NCI-H2196 treated with DMSO at 0.1 percent for 48 hours (cell line): ENCODE measurements at regions not wholly inside any gene's neighbourhood (a gene's known extent, or its start where the extent isn't known, plus 50 kb on each side); places are given as distances from the start of the nearest gene placed in this dataset.
"Not testable (repeated sequence)": the region's sequence is repeated elsewhere in the genome, so short reads cannot be mapped to it uniquely, and the experiment has no call there.

ENCODE experiments used
- DNase-seq: peaks from one replicate; lab custom pipeline; 2025; ENCODE audit not compliant: unreplicated experiment; lab: John Stamatoyannopoulos, UW

DNA sequence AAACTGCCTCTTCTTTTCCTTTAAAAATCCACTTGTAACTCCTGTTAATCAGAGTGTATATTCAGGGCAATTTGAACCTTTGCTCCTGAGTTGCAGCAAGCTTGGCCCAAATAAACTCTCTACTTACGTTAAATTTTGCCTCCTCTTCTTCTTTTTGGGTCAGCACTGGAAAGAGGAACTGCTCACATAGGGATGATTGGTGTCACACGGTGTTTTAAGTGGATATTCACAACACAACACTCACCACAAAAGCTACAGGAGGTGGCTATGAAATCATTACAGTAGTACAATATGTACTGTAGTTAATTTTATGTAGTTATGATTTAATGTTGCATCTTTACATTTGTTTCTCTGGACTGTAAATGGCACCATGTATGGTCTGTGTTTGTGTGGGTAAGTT is 96.8 kb upstream of the DOCK9 start:
- DNase-seq = no peak

DNA sequence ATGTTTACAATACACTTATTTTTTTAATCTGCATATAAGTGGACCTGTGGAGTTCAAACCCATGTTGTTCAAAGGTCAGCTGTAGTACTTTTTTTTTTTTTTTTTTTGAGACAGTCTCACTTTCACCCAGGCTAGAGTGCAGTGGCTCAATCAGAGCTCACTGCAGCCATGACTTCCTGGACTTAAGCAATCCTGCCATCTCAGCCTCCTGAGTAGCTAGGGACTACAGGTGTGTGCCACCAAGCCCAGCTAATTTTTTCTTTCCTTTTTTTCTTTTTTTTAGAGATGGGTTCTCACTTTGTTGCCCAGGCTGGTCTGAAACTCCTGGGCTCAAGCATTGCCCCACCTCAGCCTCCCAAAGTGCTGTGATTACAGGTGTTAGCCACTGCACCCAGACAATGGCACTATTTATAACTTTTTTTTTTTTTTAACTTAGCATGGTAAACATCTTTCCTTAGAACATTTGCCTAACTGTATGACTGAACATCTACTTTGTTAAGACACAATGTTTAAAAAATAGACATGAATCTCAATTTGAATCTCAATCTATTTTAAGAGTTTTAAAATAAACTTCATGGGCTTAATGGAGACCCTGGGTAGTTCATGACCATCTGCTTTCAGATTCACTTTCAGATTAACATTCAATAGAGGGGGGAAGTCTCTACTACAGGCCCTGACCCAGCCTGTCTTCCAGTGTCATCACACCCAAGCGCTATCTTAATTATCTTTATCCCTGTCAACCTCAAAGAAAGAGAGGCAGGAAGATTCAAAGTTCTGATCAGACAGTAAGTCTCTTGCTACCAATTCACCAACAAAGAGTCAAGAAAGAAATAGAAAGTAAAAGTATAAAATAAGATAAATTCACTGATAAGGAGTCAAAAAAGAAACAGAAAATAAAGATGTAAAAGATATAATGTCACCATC is 97.7 kb upstream of the DOCK9 start:
- no peak for DNase-seq

DNA sequence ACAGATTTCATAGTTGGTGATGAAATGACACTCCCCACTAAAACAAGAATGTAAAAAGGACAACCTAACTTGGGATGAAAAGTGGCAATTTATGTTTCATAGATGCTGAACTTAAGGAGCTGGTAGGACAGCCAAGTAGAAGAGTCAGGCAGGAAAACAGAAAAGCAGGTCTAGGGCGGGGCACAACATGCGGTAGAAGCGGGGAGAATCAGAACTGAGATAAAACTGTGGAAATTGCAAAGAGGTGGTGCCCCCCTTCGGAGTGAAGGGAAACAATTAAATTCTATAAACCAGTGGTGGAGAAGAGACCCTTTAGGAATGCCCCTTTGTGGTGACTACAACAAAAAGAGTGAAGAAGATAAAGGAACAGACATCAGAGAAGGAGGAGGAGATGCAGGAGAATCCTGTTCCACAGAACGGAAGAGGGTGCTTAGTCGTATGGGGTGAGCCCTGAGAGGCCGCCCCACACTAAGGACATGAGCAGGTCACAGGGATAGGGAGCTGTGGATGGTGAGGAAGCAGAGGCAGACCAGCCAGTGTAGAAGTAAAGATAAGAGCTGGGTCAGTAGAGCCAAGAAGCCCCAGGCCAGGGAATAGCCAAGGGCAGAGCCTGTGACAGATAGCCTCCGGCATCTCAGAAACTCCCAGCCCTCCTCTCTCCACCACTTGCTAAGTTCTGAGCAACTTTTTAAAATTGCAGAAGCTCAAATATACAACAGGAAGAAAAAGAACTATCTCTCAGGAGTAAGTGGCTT is 100.3 kb upstream of the DOCK9 start:
- no peak for DNase-seq

DNA sequence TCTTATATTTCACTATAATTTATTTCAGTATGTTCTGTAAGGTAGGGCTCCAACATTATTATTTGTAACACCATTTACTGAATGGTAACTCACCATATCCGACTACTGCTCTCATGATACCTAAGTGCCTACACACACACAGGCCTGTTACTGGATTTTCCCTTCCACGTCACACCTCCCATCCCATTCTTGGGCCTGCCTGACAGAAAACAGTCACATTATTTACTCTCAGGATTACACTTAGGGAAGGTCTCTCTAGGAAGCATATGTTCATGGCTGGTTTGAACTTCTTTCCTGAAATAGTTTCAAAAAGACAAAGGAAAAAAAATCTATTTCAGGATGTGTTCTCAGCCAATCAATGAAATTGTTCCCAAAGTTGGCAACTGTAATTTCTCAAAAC is 102.3 kb upstream of the DOCK9 start:
- no peak for DNase-seq

DNA sequence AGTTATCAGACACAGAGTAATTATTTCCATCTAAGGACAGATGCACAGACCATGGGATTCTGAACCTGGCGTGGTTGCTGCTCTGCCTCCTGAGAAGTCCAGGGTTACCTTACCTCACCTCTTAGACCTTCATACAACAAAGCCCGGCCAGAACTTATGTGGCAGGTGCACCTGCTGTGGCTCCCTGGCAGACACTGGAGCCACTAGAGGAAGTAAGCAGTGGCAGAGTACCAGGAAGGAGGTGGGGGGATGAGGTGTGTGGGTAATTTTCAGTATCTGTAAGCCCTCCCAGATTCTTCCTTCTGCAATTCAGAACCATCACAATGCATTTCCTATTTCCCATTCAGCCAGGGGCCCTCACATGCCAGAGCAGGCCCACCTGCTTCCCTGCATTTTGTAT is 106.1 kb upstream of the DOCK9 start:
- DNase-seq = peak; percentile 45

DNA sequence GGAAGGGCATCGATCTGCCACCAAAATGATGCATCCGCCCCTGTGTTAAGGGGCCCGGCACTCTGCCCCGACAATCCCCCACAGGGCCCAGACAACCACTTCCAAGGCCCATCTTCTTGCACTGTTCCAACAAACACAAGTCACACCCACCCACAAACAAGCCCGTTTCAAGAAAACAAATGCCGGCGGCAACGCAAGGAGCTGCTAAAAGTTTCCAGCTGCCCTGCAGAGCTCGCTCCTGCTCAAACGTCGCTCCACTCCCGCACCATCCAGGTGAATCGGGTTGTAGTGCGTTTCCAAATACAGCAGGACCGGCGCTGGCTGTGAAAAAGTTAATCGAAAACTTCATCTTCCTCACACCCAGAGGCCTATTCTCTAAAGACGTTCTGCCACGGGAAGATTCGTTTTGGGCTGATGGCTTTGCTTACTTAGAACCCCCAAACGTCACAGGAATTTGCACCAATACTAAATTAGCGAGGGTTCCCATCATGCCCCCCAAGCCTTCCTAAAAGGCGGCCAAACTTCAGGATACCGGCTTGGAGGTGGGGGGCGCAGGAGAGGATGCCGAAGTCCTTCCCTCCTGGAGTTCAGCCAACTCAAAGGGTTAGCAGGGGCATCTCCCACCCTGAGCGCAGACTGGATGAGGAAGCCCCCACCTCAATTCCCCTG is 107.4 kb upstream of the DOCK9 start:
- DNase-seq = no peak

DNA sequence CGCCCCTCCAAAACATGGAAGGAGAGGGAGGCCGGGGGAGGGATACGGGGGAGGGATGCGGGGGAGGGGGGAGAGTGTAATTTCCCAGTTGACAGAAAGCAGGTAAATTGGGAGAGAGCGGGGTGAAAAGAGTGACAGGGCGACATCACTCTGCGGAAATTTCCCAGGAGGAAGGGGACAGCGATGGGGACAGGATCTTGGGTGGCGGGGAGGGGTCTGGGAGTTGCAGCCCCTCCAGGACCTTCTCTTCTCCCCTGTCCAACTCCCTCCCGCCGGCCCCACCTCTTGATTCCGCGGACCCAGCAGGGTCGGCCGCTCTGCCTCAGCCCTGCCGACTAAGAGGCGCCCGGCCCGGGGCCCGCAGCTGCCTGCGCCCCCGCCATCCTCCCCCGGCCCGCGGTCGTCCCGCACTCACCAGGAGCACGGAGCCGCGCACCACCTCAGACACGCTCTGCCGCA is 108.0 kb upstream of the DOCK9 start:
- no peak for DNase-seq

DNA sequence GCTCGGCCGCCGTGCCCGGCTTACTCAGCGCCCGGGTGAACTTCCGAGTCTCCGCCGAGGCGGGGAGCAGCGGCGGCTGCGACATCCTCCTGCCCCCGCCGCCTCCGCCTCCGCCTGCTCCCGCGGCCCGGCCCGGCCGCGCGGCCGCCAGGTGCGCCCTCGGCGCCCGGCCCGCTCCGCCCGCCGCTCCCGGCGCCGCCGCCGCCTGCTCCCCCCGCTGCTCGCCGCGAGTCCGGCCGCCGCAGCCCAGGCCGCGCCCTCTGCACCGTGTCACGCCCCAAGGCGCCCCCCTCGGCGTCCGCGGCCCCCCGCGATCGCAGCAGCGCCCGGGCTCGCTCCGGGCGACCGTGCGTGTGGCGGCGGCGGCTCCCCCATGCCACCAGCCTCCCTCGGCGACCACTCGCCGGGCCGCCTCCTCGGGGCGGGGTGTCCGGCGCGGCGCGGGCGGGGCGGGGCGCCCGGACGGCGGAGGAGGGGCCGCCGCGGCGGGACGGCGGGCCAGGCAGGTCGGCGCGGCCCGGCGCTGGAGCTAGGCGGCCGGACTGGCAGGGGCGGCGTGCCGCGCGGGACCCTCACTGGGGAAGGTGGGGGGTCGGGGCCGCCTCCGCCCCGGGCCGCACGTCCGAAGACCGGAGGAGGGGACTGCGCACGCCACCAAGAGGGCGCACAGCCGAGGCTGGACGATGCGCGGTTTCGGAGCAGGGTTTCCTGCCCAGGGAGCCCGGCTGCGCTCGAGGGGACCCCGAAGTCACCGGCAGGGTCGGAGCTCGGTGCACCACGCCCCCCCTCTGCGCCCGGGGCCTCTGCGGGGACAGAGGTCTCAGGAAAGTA is 108.6 kb upstream of the DOCK9 start:
- no peak for DNase-seq

DNA sequence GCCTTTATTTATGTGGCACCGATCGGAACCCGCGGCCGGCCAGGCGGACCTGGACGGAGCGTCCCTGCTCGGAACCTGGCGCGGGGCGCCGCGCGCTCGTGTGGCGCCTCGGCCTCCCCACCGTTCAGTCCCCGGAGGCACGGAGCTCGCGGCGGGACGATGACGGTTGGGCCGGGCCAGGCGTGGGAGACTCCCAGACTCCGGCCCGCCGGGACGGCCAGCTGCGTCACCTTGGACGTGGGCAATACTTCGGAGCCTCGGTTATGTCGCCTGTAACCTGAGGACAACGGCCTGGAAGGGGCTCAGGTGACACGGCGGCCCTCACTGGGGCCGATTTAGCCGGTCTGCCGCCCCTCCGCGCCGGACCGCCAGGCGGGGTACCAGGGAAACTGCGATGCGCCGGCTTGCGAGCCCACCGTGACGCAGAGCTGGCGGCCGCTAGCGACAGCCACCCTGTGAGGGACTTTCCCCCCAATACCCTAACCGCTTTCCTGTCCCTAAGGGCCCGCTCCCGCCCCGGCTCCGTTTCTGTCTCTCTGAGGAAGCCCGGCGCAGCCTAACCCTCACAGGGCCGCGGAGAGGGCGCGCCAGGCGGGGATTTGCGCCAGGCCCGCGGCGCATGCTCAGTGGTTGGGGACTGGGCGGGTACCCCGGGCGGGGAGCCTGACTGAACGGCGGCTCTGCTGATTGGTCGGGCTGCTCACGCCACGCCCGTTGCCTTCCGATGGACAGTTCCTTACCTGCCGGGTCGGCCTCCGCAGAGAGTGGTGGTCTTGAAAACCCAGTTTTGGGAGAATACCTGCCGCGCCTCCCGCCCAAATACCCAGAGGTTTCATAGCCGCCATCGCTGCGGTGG is 109.5 kb upstream of the DOCK9 start:
- DNase-seq = peak; percentile 69

DNA sequence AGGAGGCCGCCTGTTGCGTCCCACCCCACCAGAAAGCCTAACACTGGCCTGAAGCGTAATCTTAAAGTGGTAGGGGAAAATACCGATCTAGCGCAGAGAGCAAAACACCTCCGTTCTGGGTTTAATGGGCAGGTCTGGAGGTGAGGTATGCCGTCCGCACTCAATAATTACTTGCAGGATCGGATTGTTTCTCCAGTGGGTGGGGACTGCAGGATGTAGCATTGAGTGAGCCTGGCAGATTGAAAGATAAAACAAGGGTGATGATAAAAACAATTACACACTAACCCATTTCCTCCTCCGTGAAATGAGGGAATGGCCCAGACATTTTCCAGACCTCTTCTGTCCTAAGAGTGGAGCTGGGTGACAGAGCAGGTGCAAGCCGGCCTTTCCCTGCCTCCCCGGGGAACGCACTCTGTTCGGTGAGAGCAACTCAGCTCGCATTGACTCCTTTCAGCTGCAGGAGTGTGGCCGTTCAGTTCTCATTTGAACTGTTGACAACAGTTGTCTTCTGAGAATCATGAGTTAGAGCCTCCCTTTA is 110.2 kb upstream of the DOCK9 start:
- DNase-seq = no peak

DNA sequence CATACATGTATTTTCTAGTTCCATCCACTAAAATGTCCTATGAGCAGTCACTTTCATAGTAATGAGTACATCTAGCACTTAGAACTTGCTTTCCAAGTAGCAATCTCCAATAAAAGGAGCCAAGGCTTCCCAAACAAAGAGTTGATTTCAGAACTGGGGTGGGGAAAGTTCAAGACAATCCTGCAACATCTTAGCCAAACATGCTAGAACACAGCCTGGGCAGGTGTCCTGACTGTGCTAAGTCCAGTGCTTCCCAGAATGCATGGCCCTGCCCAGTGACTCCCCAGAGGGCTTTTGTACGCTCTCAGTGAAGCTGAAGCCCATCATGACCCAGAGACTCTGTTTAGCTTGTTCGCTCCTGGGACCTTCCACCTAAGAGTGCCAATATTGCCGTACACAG is 106.7 kb upstream of the UBAC2 start:
- DNase-seq = no peak

DNA sequence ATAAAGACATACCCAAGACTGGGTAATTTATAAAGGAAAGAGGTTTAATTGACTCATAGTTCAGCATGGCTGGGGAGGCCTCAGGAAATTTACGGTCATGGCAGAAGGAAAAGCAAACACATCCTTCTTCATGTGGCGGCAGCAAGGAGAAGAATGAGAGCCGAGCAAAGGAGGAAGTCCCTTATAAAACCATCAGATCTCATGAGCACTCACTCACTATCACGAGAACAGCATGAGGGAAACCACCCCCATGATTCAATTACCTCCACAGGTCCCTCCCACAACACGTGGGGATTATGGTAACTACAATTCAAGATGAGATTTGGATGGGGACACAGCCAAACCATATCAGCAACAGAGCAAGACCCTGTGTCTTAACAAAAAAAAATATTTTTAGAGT is 98.8 kb upstream of the UBAC2 start:
- not testable (repeated sequence) for DNase-seq

DNA sequence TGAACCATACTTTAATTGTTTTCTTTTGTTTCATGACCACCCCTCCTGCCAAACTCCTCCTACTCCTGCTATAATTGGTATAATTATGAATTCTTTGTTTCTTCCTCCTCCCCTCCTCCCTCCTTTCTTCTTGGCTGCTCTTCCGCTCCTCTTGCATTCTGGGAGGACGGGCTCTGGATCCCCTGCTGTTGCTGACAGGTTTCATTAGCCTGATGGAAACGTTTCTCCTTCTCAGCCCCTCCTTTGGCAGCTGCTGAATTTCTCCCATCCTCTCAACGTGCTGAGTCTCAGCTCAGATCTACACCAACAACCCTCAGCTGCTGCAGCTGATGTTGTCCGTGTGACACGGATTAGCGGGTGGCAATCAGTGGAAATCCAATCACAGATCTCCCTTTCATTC is 97.1 kb upstream of the UBAC2 start:
- no peak for DNase-seq

DNA sequence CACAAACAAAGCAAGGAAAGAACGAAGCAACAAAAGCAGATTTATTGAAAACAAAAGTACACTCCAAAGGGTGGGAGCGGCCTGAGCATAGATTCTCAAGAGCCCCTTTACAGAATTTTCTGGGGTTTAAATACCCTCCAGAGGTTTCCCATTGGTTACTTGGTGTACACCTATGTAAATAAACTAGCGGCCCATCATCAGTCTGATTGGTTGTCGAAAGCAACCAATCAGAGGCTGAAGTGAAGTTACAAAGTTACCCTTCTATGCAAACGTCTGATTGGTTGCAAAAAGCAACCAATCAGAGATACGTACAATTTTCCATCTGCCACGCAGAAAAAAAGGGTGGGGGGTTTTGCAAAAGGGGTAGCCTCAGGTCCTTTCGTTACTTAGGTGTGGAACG is 96.3 kb upstream of the UBAC2 start:
- no peak for DNase-seq

DNA sequence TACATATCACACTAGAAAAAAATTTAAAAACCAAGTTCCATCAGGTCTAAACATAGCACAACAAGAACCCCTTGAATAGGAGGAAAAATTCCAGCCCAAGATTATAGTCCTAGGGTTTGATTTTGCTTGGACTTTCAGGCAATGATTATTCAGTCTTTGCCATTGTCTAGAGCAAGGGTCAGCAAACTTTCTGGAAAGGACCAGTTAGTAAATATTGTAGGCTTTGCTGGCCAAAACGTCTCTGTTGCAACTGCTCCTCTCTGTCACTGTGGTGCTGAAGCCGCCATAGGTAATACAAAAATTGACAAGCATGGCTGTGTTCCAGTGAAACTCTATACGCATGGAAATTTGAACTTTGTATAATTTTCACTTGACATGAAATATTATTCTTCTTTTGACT is 95.5 kb upstream of the UBAC2 start:
- no peak for DNase-seq

DNA sequence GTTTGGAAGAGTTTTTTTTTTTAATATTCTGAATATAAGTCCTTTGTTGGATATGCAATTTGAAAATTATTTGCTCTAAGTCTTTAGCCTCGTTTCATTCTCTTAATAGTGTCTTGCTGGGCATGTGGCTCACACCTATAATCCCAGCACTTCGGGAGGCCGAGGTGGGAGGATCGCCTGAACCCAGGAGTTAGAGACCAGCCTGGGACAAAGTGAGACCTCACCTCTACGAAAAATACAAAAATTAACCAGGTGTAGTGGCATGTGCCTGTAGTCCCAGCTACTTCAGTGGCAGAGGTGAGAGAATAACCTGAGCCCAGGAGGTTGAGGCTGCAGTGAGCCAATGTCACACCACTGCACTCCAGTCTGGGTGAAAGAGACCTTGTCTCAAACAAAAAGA is 87.3 kb upstream of the UBAC2 start:
- DNase-seq = no peak

DNA sequence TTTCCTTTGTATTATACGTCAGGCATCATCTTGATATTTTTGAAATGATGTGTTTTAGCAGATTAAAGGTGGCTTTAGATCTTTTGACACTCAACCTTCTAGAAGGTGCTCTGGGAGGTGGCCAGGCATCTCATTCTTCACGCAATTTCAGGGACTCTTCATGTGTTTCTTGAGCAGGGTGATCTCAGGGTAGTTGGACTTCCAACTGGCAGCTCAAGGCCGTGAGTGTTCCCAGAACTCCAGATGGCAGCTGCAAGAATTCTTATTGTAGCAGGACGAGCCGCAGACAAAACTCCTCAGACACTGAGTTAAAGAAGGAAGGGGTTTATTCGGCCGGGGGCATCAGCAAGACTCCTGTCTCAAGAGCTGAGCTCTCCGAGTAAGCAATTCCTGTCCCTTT is 82.5 kb upstream of the UBAC2 start:
- no peak for DNase-seq

DNA sequence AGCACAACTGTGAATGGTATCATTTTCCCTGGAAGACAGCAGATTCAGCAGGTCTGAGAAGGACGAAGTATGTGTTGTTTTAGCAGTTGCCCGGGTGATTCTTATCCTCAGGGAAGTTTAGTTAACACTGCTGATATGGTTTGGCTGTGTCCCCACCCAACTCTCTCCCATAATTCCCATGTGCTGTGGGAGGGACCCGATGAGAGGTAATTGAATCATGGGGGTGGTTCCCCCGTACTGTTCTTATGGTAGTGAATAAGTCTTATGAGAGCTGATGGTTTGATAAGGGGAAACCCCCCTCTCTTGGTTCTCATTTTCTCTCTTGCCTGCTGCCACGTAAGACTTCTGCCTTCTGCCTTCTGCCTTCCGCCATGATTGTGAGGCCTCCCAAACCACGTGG is 81.0 kb upstream of the UBAC2 start:
- no peak for DNase-seq

DNA sequence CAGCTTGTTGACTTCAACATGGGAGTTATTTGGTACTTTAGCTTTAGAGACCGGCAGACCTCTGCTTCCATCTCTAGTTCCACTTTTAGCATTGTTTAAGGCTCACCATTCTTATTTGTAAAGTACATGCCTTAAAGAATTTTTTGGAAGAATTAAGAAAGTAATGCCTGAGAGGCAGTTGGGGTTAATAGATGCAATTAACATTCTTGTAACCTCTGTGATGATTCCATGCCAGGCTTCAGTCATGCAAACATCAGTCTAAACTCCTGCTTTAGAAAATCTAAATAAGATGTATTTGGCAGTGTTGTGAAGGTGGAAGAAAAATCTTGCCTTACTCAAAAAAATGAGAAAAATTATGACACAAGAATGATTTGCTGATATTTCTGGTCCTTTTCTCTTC is 79.9 kb upstream of the UBAC2 start:
- DNase-seq = no peak

DNA sequence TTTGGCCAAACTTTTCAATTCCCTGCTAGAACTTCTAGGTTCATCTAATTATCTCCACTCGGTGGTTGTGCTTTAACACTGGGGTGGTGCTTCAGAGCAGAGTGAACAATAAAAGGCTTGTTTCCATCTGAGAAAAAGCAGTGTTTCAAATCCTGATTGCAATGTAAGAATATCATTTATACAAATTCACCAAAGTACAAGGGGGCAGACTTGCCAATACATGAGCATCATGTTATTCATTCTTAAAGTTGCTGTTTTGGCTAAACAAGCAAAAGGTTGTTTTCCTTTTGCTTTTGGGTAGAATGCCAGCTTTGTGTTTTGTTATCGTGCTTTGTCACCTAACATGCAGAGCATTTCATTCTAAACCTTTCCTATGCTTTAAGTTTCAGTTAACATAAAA is 78.5 kb upstream of the UBAC2 start:
- DNase-seq = no peak
